HG03196 (cell line): ENCODE measurements at regions not wholly inside any gene's neighbourhood (a gene's known extent, or its start where the extent isn't known, plus 50 kb on each side); places are given as distances from the start of the nearest gene placed in this dataset.
"Not testable (repeated sequence)": the region's sequence is repeated elsewhere in the genome, so short reads cannot be mapped to it uniquely, and the experiment has no call there.

Source experiments
- ATAC-seq: cut with Tn5 transposase; IDR thresholded peaks from one replicate; pipeline ENCODE4 v1.9.1; 2021; ENCODE audit not compliant: unreplicated experiment

GRCh38 chr12:74241341-74241740 lies 296.3 kb upstream of the ATXN7L3B start:
- ATAC-seq: no peak

DNA sequence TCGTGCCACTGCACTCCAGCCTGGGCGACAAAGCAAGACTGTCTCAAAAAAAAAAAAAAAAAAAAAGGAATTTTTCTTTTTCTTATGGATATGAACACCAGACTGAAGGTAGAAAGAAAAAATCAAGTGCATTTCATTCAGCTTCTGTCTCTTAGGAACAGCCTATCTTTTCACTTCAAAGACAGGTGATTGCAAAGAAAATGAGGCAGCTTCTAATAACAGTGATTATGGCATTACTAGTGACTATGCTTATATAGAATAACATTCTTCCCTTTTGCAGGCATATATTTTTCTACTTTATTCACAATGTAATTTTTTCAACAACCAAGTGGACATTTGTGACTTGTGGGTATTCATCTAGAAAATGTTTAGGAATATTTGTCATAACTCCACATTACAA lies 295.5 kb upstream of the ATXN7L3B start:
- ATAC-seq: no peak

DNA sequence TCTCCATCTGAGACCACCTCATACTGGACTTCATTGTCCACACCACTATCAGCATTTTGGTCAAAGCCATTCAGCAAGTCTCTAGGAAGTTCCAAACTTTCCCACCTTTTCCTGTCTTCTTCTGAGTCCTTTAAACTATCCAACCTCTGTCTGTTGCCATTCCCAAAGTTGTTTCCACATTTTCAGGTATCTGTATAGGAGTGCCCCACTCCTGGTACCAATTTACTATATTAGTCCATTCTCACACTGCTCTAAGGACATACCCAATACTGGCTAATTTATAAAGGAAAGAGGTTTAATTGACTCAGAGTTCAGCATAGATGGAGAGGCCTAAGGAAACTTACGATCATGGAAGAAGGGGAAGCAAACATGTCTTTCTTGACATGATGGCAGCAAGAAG lies 292.2 kb upstream of the ATXN7L3B start:
- ATAC-seq: no peak

GRCh38 chr12:74250891-74251290 lies 286.7 kb upstream of the ATXN7L3B start:
- ATAC-seq: no peak

GRCh38 chr12:74253826-74254225 lies 283.8 kb upstream of the ATXN7L3B start:
- ATAC-seq: not testable (repeated sequence)

GRCh38 chr12:74254784-74255183 lies 282.9 kb upstream of the ATXN7L3B start:
- no peak for ATAC-seq

DNA sequence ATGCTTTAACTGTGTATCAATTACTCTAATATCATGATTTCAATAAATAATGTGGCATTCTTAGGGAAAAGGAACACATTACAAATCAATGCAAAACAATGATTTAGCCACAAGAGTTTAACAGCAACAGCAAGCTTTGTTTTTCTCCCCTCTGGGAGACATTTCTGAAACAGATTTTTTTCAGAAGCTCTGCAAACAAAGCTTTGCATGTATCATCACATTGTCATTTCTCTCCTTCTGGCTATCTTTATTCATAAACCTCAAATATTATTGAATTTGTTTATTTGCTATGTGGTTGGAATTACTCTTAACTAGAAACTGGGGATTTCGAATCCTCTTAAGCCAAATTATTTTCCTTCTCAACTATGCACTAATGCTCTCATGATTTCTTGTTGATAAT lies 278.4 kb upstream of the ATXN7L3B start:
- no peak for ATAC-seq

- no peak for ATAC-seq
Observed at GRCh38 chr12:74264692-74265091, 272.9 kb upstream of the ATXN7L3B start.

- not testable (repeated sequence) for ATAC-seq
Observed at GRCh38 chr12:74269355-74269754, 268.3 kb upstream of the ATXN7L3B start.

DNA sequence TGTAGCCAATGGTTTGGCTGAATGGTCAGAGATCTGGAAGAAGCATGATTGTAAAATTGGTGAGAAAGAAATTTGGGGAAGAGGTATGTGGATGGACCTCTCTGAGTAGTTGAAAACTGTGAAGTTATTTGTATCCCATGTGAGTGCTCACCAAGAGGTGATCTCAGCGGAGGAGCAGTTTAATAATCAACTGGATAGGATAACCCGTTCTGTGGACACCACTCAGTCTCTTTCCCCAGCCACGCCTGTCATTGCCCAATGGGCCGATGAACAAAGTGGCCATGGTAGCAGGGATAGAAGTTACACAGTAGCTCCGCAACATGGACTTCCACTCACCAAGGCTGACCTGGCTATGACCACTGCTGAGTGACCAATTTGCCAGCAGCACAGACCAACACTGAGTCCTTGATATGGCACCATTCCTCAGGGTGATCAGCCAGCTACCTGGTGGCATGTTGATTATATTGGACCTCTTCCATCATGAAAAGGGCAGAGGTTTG lies 257.4 kb upstream of the ATXN7L3B start:
- no peak for ATAC-seq

DNA sequence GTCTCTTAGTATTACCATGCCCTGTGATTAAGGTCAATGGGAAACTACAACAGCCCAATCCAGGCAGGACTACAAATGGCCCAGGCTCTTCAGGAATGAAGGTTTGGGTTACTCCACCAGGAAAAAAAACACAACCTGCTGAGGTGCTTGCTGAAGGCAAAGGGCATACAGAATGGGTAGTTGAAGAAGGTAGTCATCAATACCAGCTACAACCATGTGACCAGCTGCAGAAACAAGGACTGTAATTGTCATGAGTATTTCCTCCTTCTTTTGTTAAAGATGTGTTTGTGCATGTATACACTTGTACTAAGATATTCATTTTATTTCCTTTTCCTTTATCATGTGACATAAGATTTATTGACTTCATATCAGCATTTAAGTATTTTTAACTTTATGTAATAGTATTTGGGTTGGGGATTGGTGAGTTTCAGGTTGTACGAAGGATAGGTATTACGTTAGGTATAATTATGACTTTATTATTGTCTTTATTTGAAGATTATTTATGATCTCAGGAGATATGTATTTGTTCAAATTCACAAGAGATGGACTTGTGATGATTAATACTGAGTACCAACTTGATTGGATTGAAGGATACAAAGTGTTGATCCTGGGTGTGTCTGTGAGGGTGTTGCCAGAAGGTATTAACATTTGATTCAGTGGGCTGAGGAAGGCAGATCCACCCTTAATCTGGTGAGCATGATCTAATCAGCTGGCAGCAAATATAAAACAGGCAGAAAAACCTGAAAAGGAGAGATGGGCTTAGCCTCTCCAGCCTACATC lies 256.0 kb upstream of the ATXN7L3B start:
- ATAC-seq: not testable (repeated sequence)

DNA sequence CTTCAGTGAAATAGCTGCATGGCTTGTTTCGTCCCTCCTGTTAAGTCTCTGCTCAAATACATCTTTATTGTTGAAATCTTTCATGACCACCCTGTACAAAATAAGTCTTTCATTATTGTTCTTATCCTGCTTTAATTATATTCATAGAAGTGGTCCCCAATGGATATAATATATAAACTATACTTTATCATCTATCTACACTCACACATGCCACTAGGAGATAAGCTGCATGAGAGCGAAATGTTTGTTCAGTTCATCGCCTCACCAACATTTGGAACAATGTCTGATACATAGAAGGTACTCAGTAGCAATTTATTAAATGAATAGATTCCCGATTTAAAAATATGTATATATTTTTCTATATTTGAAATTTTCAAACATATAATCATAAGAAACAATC lies 254.0 kb upstream of the ATXN7L3B start:
- ATAC-seq: no peak

DNA sequence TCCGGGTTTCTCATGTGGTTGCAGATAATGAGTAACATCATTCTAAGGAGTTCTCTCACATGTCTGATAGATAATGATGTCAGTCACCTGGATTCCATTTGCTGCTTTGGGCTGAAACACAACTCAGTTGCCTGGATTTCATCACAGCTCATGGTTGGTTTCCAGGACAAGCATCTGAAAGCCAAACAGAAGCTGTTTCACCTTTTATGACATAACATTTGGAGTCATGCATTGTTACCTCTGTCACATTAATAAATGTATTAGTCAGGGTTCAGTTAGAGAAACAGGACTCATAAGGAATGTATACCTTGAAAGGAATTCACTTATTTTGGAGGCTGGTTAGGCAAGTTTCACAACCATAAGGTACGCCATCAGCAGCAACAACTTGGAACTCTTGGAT lies 251.9 kb upstream of the ATXN7L3B start:
- no peak for ATAC-seq

DNA sequence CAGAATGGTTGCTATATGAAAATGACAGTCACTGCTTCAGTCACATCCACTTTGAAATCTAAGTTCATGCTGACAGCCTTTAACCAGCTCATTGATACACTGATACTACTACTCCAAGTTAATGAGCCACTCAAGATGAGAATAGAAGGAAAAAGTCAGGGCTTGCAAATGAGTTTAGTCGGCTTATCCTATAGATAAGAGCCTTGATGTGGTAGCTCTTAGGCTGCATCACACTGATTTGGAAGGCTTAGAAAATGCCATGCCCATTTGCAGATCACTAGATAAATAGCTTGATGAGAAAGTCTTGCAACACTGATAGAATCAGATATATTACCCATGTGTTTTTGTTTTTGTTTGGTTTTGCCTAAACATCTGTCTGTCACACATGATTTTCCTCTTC lies 251.4 kb upstream of the ATXN7L3B start:
- no peak for ATAC-seq

DNA sequence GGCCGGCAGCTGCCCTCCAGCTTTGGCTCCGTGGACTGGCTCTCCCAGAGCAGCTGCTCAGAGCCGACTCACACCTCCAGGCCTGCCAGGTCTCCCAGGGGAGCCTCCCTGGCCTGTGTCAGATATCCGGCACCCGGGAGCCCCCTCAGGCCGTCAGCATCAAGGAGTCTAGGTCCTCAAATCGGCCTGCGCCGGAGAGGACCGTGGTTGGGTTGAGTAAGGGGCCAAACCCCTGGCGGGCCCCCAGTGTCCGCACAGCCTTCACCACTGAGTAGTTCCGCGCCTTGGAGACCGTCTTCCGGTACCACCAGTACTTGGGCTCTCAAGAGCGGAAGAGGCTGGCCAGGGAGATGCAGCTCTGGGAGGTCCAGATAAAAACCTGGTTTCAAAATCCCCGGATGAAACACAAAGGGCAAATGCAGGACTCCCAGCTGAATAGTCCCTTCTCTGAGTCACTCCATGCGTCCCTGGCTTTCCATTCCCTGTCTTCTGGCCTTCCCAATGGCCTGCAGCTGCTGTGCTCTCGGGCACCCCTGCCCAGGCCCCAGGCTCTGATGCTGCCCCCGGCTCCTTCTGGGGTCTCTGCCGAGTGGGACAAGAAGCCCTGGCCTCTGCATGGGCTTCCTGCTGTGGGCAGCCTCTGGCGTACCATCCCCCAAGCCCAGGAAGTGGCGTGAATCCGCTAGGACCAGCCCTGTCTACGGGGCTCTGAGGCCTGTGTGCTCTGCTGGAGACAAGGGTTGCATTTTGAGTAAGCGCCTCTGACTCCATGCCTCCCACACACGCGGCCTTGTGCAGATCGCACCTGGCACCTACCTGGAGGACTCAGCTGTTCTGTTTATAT lies 245.1 kb upstream of the ATXN7L3B start:
- ATAC-seq: no peak

GRCh38 chr12:74293689-74294131 lies 243.9 kb upstream of the ATXN7L3B start:
- no peak for ATAC-seq

DNA sequence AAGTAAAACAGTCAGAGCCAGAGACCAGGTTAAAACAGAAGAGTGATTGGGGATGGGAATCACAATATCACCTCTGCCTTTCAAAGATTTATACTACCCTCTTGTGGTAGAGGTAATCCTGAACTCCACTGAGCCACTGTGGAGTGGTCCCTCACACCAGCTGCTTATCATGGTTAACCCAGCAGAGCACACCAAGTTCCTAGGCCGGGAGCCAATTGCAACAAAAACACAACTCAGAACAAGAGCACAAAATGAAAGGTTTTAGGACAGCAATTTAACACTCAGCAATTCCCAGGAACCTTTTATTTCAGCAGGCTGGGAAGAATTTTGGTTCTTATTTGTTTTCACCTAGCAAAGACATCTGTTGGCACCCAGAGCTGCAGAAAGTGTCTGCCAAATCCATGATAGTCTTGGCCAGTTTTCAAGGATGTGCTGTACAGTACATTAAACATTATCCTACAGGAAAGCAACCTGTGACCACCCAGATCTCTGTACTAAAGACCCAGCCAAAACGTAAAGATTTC lies 220.5 kb upstream of the ATXN7L3B start:
- ATAC-seq: no peak

GRCh38 chr12:74317741-74318140 lies 219.9 kb upstream of the ATXN7L3B start:
- ATAC-seq: no peak

GRCh38 chr12:74319886-74320285 lies 217.7 kb upstream of the ATXN7L3B start:
- ATAC-seq: no peak

DNA sequence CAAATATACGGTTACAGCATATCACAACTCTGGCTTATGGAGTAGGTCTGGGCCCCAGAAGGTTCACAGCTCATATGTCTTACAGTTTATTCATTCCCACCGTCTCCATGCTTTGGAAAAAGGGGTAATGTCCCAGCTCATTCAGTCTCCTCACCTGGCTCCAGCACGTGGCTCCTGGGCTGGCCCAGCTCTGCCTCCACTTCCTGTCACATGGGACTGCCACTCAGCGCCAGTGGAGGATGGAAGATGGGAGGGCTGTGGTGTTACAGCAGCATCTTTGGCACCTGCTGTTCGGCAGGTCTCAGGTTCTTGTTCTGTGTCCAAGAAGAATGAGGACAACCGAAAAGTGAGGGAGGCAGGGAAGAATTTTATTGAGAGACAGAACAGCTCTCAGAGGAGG lies 216.3 kb upstream of the ATXN7L3B start:
- ATAC-seq: no peak

- no peak for ATAC-seq
Observed at GRCh38 chr12:74322792-74323191, 214.8 kb upstream of the ATXN7L3B start.

DNA sequence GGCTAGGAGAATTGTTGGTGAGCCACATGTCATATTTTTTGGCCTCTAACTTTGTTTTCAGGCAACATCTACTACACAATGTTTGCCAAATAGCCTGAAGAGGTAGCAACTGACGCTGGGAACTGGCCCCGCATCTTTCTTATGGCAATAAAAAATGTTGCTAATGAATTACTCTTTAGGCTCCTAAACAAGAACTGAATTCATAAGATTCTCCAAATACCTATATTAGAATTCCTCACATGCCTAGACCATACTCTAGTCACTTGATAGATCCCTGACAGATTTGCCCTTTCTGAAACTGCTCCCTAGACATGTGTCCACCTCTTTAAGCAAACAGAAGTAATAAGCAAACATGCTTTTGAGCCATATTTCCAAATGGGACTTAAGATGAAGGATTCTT lies 209.0 kb upstream of the ATXN7L3B start:
- ATAC-seq: no peak
